ENCODE measurements at regions not wholly inside any gene's neighbourhood (a gene's known extent, or its start where the extent isn't known, plus 50 kb on each side); places are given as distances from the start of the nearest gene placed in this dataset.

- TF ChIP-seq ZNF16 (tag by site-specific recombination; IDR thresholded peaks at IDR 0.05; ENCODE audit: low read depth) (no peak), ZNF174 (tag by site-specific recombination; IDR thresholded peaks at IDR 0.05) (no peak), ZIC2 (tag by site-specific recombination; IDR thresholded peaks at IDR 0.05) (no peak)
- TF ChIP-seq, protein P1, sequence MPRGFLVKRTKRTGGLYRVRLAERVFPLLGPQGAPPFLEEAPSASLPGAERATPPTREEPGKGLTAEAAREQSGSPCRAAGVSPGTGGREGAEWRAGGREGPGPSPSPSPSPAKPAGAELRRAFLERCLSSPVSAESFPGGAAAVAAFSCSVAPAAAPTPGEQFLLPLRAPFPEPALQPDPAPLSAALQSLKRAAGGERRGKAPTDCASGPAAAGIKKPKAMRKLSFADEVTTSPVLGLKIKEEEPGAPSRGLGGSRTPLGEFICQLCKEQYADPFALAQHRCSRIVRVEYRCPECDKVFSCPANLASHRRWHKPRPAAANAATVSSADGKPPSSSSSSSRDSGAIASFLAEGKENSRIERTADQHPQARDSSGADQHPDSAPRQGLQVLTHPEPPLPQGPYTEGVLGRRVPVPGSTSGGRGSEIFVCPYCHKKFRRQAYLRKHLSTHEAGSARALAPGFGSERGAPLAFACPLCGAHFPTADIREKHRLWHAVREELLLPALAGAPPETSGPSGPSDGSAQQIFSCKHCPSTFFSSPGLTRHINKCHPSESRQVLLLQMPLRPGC (tag by site-specific recombination; IDR thresholded peaks at IDR 0.05), result no peak
- TF ChIP-seq, protein P2, sequence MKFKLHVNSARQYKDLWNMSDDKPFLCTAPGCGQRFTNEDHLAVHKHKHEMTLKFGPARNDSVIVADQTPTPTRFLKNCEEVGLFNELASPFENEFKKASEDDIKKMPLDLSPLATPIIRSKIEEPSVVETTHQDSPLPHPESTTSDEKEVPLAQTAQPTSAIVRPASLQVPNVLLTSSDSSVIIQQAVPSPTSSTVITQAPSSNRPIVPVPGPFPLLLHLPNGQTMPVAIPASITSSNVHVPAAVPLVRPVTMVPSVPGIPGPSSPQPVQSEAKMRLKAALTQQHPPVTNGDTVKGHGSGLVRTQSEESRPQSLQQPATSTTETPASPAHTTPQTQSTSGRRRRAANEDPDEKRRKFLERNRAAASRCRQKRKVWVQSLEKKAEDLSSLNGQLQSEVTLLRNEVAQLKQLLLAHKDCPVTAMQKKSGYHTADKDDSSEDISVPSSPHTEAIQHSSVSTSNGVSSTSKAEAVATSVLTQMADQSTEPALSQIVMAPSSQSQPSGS (tag by site-specific recombination; IDR thresholded peaks at IDR 0.05; ENCODE audit: low read depth), result no peak
These were observed 138.9 kb upstream of the CLEC14A start (continued) for GRCh38 chr14:38394767-38395166.

DNA sequence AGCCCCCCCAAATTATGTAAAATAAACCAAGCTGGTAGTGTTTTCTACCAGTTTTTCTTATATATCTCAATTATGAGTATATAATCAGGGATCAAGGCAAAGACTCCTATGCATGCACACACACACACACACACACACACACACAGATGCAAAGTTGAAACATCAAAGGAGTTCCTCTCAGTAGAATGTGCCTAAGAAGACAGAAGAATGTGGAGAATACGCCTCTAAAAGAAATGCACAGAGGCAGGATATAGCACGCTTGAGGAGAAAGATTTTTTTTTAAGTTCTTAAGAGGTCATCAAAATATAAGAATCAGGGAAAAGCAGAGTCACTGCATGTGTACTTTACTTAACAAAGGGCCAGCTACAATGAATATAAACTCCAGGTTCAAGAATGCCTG is 138.2 kb upstream of the CLEC14A start:
- POLR2A ChIA-PET, result no interaction called here
- H3K27ac ChIP-seq (ENCODE audit: extremely low read depth, low read depth, low read length), result no peak overlapping the region
- no peak overlapping the region for H3K4me3 ChIP-seq (ENCODE audit: low read depth, low read length)
- H3K4me1 ChIP-seq (ENCODE audit: control insufficient read depth, insufficient read depth, low read length), result no peaks in the 10 kb centered on the region
- TF ChIP-seq ZNF416 (tag by site-specific recombination; IDR thresholded peaks at IDR 0.05) (no peak), KLF9 (tag by site-specific recombination; IDR thresholded peaks at IDR 0.05; ENCODE audit: low read depth) (no peak), ZNF426 (tag by site-specific recombination; IDR thresholded peaks at IDR 0.05) (no peak), YY1 (tag by site-specific recombination; IDR thresholded peaks at IDR 0.05) (no peak), ZNF792 (tag by site-specific recombination; IDR thresholded peaks at IDR 0.05) (no peak), ZNF561 (tag by site-specific recombination; IDR thresholded peaks at IDR 0.05; ENCODE audit: borderline replicate concordance) (no peak), ZNF670 (tag by site-specific recombination; IDR thresholded peaks at IDR 0.05; ENCODE audit: low read depth) (no peak), ZFP37 (tag by site-specific recombination; IDR thresholded peaks at IDR 0.05) (no peak), BCL11B (tag by site-specific recombination; IDR thresholded peaks at IDR 0.05; ENCODE audit: low read depth) (no peak), EGR2 (tag by site-specific recombination; IDR thresholded peaks at IDR 0.05; ENCODE audit: low read depth) (no peak), ZNF514 (tag by site-specific recombination; IDR thresholded peaks at IDR 0.05) (no peak), ZNF133 (tag by site-specific recombination; IDR thresholded peaks at IDR 0.05) (no peak), KLF16 (tag by site-specific recombination; IDR thresholded peaks at IDR 0.05) (no peak)
- TF ChIP-seq, protein P3, sequence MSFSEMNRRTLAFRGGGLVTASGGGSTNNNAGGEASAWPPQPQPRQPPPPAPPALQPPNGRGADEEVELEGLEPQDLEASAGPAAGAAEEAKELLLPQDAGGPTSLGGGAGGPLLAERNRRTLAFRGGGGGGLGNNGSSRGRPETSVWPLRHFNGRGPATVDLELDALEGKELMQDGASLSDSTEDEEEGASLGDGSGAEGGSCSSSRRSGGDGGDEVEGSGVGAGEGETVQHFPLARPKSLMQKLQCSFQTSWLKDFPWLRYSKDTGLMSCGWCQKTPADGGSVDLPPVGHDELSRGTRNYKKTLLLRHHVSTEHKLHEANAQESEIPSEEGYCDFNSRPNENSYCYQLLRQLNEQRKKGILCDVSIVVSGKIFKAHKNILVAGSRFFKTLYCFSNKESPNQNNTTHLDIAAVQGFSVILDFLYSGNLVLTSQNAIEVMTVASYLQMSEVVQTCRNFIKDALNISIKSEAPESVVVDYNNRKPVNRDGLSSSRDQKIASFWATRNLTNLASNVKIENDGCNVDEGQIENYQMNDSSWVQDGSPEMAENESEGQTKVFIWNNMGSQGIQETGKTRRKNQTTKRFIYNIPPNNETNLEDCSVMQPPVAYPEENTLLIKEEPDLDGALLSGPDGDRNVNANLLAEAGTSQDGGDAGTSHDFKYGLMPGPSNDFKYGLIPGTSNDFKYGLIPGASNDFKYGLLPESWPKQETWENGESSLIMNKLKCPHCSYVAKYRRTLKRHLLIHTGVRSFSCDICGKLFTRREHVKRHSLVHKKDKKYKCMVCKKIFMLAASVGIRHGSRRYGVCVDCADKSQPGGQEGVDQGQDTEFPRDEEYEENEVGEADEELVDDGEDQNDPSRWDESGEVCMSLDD (tag by site-specific recombination; IDR thresholded peaks at IDR 0.05), result no peak
- TF ChIP-seq, protein P4, sequence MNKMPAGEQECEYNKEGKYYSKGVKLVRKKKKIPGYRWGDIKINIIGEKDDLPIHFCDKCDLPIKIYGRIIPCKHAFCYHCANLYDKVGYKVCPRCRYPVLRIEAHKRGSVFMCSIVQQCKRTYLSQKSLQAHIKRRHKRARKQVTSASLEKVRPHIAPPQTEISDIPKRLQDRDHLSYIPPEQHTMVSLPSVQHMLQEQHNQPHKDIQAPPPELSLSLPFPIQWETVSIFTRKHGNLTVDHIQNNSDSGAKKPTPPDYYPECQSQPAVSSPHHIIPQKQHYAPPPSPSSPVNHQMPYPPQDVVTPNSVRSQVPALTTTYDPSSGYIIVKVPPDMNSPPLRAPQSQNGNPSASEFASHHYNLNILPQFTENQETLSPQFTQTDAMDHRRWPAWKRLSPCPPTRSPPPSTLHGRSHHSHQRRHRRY (tag by site-specific recombination; IDR thresholded peaks at IDR 0.05), result no peak
- TF ChIP-seq, protein P5, sequence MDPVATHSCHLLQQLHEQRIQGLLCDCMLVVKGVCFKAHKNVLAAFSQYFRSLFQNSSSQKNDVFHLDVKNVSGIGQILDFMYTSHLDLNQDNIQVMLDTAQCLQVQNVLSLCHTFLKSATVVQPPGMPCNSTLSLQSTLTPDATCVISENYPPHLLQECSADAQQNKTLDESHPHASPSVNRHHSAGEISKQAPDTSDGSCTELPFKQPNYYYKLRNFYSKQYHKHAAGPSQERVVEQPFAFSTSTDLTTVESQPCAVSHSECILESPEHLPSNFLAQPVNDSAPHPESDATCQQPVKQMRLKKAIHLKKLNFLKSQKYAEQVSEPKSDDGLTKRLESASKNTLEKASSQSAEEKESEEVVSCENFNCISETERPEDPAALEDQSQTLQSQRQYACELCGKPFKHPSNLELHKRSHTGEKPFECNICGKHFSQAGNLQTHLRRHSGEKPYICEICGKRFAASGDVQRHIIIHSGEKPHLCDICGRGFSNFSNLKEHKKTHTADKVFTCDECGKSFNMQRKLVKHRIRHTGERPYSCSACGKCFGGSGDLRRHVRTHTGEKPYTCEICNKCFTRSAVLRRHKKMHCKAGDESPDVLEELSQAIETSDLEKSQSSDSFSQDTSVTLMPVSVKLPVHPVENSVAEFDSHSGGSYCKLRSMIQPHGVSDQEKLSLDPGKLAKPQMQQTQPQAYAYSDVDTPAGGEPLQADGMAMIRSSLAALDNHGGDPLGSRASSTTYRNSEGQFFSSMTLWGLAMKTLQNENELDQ (tag by site-specific recombination; IDR thresholded peaks at IDR 0.05; ENCODE audit: low read depth), result no peak
- TF ChIP-seq, protein P6, sequence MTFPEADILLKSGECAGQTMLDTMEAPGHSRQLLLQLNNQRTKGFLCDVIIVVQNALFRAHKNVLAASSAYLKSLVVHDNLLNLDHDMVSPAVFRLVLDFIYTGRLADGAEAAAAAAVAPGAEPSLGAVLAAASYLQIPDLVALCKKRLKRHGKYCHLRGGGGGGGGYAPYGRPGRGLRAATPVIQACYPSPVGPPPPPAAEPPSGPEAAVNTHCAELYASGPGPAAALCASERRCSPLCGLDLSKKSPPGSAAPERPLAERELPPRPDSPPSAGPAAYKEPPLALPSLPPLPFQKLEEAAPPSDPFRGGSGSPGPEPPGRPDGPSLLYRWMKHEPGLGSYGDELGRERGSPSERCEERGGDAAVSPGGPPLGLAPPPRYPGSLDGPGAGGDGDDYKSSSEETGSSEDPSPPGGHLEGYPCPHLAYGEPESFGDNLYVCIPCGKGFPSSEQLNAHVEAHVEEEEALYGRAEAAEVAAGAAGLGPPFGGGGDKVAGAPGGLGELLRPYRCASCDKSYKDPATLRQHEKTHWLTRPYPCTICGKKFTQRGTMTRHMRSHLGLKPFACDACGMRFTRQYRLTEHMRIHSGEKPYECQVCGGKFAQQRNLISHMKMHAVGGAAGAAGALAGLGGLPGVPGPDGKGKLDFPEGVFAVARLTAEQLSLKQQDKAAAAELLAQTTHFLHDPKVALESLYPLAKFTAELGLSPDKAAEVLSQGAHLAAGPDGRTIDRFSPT (tag by site-specific recombination; IDR thresholded peaks at IDR 0.05), result no peak
- no peaks in the 10 kb centered on the region for H3K9me3 ChIP-seq (ENCODE audit: control insufficient read depth, insufficient read depth, low read depth, low read length)
- CTCF ChIA-PET, result no interaction called here
- H3K36me3 ChIP-seq (ENCODE audit: control insufficient read depth in 2 of 2, insufficient read depth in 1 of 2, low read length in 2 of 2), result no peaks in the 10 kb centered on the region

Measured in HEK293 (cell line).